HuH-7 (cell line): ENCODE measurements at regions not wholly inside any gene's neighbourhood (a gene's known extent, or its start where the extent isn't known, plus 50 kb on each side); places are given as distances from the start of the nearest gene placed in this dataset.
"Not testable (repeated sequence)": the region's sequence is repeated elsewhere in the genome, so short reads cannot be mapped to it uniquely, and the experiment has no call there.

Experiments
- DNase-seq: peaks from one replicate; pipeline ENCODE4 v3.0.0; 2011; ENCODE audit warnings: low spot score

- DNase-seq, result no peak
These were observed 102.8 kb downstream of the PLK2 start for GRCh38 chr5:58357121-58357520.

- no peak for DNase-seq
These were observed 103.2 kb downstream of the PLK2 start for GRCh38 chr5:58356662-58357061.

- no peak for DNase-seq
These were observed 105.1 kb downstream of the PLK2 start for GRCh38 chr5:58354827-58355226.

- DNase-seq, result no peak
These were observed 105.9 kb downstream of the PLK2 start for GRCh38 chr5:58353992-58354391.

- DNase-seq, result no peak
These were observed 108.7 kb downstream of the PLK2 start for GRCh38 chr5:58351190-58351589.

GRCh38 chr5:58348996-58349728, 110.7 kb downstream of the PLK2 start:
- DNase-seq, result no peak

- DNase-seq, result no peak
These were observed 113.8 kb downstream of the PLK2 start for GRCh38 chr5:58346041-58346440.

- no peak for DNase-seq
These were observed 118.4 kb downstream of the PLK2 start for GRCh38 chr5:58341476-58341875.

- no peak for DNase-seq
These were observed 124.4 kb downstream of the PLK2 start for GRCh38 chr5:58335518-58335917.

GRCh38 chr5:58334035-58334434, 125.9 kb downstream of the PLK2 start:
- no peak for DNase-seq

- no peak for DNase-seq
These were observed 129.1 kb downstream of the PLK2 start for GRCh38 chr5:58330781-58331180.

GRCh38 chr5:58327289-58327688, 132.6 kb downstream of the PLK2 start:
- no peak for DNase-seq

GRCh38 chr5:58326022-58326421, 133.9 kb downstream of the PLK2 start:
- DNase-seq, result no peak

GRCh38 chr5:58322453-58322852, 137.4 kb downstream of the PLK2 start:
- DNase-seq, result no peak

- no peak for DNase-seq
These were observed 141.4 kb downstream of the PLK2 start for GRCh38 chr5:58318468-58318867.

- DNase-seq, result no peak
These were observed 142.1 kb downstream of the PLK2 start for GRCh38 chr5:58317808-58318207.

- DNase-seq, result no peak
These were observed 142.9 kb downstream of the PLK2 start for GRCh38 chr5:58317009-58317408.

- DNase-seq, result no peak
These were observed 144.1 kb downstream of the PLK2 start for GRCh38 chr5:58315794-58316193.

GRCh38 chr5:58314356-58315210, 145.3 kb downstream of the PLK2 start:
- DNase-seq, result no peak

- DNase-seq, result no peak
These were observed 147.6 kb downstream of the PLK2 start for GRCh38 chr5:58312299-58312698.

- DNase-seq, result no peak
These were observed 148.4 kb downstream of the PLK2 start for GRCh38 chr5:58311526-58311925.

GRCh38 chr5:58308384-58308783, 151.5 kb downstream of the PLK2 start:
- not testable (repeated sequence) for DNase-seq

- no peak for DNase-seq
These were observed 159.5 kb downstream of the PLK2 start for GRCh38 chr5:58300346-58300895.
